Activated naive CD8-positive, alpha-beta T cell treated with anti-CD3 and anti-CD28 coated beads, Interleukin-2, amount 10 ng/mL, durations not matched to agents 7 days and 5 days (primary cell): ENCODE measurements at regions not wholly inside any gene's neighbourhood (a gene's known extent, or its start where the extent isn't known, plus 50 kb on each side); places are given as distances from the start of the nearest gene placed in this dataset.
"Not testable (repeated sequence)": the region's sequence is repeated elsewhere in the genome, so short reads cannot be mapped to it uniquely, and the experiment has no call there.

Source experiments
- ATAC-seq: fragments of 150-1000 bp; cut with Tn5 transposase; one replicate; pipeline ENCODE4 v1.10.0; 2021; ENCODE audit warnings: low read depth, moderate library complexity
- POLR2A ChIA-PET: fragments of 350-600 bp; sonication (Branson Sonifier 250); formaldehyde crosslinking; loops from one replicate; lab custom pipeline; 2021; ENCODE audit warnings: antibody characterized with exemption; lab: Charles Lee
- DNase-seq: peaks from one replicate; pipeline ENCODE4 v3.0.0; 2021
- H3K27ac Mint-ChIP-seq: one replicate; pipeline ENCODE4 v1.8.0; 2022; ENCODE audit warnings: mild to moderate bottlenecking, mixed read lengths
- H3K27me3 Mint-ChIP-seq: one replicate; pipeline ENCODE4 v1.8.0; 2022; ENCODE audit warnings: mild to moderate bottlenecking, moderate library complexity, mixed read lengths
- H3K36me3 Mint-ChIP-seq: one replicate; pipeline ENCODE4 v1.8.0; 2021; ENCODE audit warnings: mild to moderate bottlenecking, mixed read lengths
- H3K4me1 Mint-ChIP-seq: one replicate; pipeline ENCODE4 v1.8.0; 2021; ENCODE audit warnings: mixed read lengths
- H3K4me3 Mint-ChIP-seq: one replicate; pipeline ENCODE4 v1.8.0; 2022; ENCODE audit warnings: mild to moderate bottlenecking, moderate library complexity, mixed read lengths
- H3K9me3 Mint-ChIP-seq: one replicate; pipeline ENCODE4 v1.8.0; 2021; ENCODE audit warnings: mixed read lengths

- Mint-ChIP-seq H3K4me1 (no peaks in the 10 kb centered on the region), H3K27ac (no peak overlapping the region), H3K36me3 (no peaks in the 10 kb centered on the region), H3K4me3 (no peak overlapping the region), H3K27me3 (no peaks in the 10 kb centered on the region), H3K9me3 (peaks cover 5% of the 10 kb centered on the region)
- ATAC-seq (no peak), DNase-seq (no peak)
- POLR2A ChIA-PET = no interaction called here
Measured at GRCh38 chr6:78511009-78511408, 356.3 kb upstream of the IRAK1BP1 start.

DNA sequence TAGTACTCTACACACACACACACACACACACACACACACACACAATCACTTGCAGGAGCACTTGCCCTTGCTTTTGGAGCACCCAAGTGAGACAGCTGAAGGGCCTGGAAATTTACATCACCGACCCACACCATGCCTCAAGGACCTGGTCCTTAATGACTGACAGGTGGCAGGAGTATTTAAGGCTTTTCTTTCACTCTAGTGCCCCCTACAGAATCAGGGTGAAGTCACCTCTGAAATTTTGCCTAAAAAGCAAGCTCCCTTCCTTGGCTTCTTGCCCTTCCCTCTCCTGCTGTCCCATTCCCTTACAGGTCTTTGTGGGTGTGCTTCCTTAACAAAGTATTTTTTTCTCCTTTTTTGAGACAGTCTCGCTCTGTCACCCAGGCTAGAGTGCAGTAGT lies 353.5 kb upstream of the IRAK1BP1 start:
- Mint-ChIP-seq H3K27ac (no peak overlapping the region), H3K27me3 (no peaks in the 10 kb centered on the region), H3K9me3 (peaks cover 1% of the 10 kb centered on the region), H3K4me3 (no peak overlapping the region), H3K36me3 (no peaks in the 10 kb centered on the region), H3K4me1 (no peaks in the 10 kb centered on the region)
- POLR2A ChIA-PET = no interaction called here
- ATAC-seq (no peak), DNase-seq (no peak)

- H3K27me3 Mint-ChIP-seq = no peaks in the 10 kb centered on the region
- ATAC-seq = no peak
- DNase-seq = no peak
- peaks cover 1% of the 10 kb centered on the region for H3K9me3 Mint-ChIP-seq
- no peak overlapping the region for H3K27ac Mint-ChIP-seq
- POLR2A ChIA-PET = no interaction called here
- no peak overlapping the region for H3K4me3 Mint-ChIP-seq
- H3K36me3 Mint-ChIP-seq = no peaks in the 10 kb centered on the region
- H3K4me1 Mint-ChIP-seq = no peaks in the 10 kb centered on the region
Measured at GRCh38 chr6:78515271-78515670, 352.1 kb upstream of the IRAK1BP1 start.

DNA sequence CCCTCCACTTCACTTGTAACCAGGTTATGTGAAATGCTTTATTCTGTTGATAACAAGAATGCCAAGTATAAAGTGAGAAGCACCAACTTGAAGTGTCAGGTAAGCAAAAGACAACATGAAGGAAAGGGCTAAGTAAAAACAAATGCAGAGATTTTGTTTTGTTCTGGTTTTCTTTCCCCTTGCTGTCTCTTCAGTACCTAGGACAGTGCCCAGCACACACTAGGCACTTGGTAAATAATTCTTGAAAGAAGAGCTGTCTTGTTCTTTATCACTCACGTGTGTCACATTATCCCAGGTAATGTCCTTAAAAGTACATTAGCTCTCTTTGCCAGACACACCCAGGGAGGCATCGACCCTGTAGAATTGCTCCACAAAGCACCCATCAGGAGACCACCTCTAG lies 350.0 kb upstream of the IRAK1BP1 start:
- no peaks in the 10 kb centered on the region for H3K36me3 Mint-ChIP-seq
- H3K9me3 Mint-ChIP-seq = no peaks in the 10 kb centered on the region
- POLR2A ChIA-PET = no interaction called here
- H3K27ac Mint-ChIP-seq = no peak overlapping the region
- ATAC-seq = no peak
- H3K27me3 Mint-ChIP-seq = no peaks in the 10 kb centered on the region
- no peak overlapping the region for H3K4me3 Mint-ChIP-seq
- DNase-seq = no peak
- H3K4me1 Mint-ChIP-seq = no peaks in the 10 kb centered on the region

GRCh38 chr6:78523622-78524021 lies 343.7 kb upstream of the IRAK1BP1 start:
- no peak for ATAC-seq
- Mint-ChIP-seq H3K27ac (no peak overlapping the region), H3K9me3 (no peaks in the 10 kb centered on the region), H3K4me3 (no peak overlapping the region), H3K4me1 (no peaks in the 10 kb centered on the region), H3K36me3 (no peaks in the 10 kb centered on the region), H3K27me3 (no peaks in the 10 kb centered on the region)
- POLR2A ChIA-PET = no interaction called here
- no peak for DNase-seq

- Mint-ChIP-seq H3K27ac (no peak overlapping the region), H3K36me3 (no peaks in the 10 kb centered on the region), H3K9me3 (no peaks in the 10 kb centered on the region), H3K4me1 (no peaks in the 10 kb centered on the region), H3K4me3 (no peak overlapping the region), H3K27me3 (no peaks in the 10 kb centered on the region)
- POLR2A ChIA-PET = no interaction called here
- ATAC-seq = no peak
- DNase-seq = no peak
Measured at GRCh38 chr6:78525976-78526375, 341.4 kb upstream of the IRAK1BP1 start.

- Mint-ChIP-seq H3K4me3 (no peak overlapping the region), H3K27ac (no peak overlapping the region), H3K27me3 (no peaks in the 10 kb centered on the region), H3K36me3 (no peaks in the 10 kb centered on the region), H3K9me3 (no peaks in the 10 kb centered on the region), H3K4me1 (no peaks in the 10 kb centered on the region)
- ATAC-seq (no peak), DNase-seq (no peak)
- POLR2A ChIA-PET = no interaction called here
Measured at GRCh38 chr6:78526432-78526831, 340.9 kb upstream of the IRAK1BP1 start.

- no peaks in the 10 kb centered on the region for H3K36me3 Mint-ChIP-seq
- no peaks in the 10 kb centered on the region for H3K4me1 Mint-ChIP-seq
- no peaks in the 10 kb centered on the region for H3K27me3 Mint-ChIP-seq
- DNase-seq (no peak), ATAC-seq (no peak)
- no peaks in the 10 kb centered on the region for H3K9me3 Mint-ChIP-seq
- H3K27ac Mint-ChIP-seq = no peak overlapping the region
- H3K4me3 Mint-ChIP-seq = no peak overlapping the region
- POLR2A ChIA-PET = no interaction called here
Measured at GRCh38 chr6:78528926-78529325, 338.4 kb upstream of the IRAK1BP1 start.

- H3K4me1 Mint-ChIP-seq = no peaks in the 10 kb centered on the region
- DNase-seq (no peak), ATAC-seq (no peak)
- no peaks in the 10 kb centered on the region for H3K9me3 Mint-ChIP-seq
- POLR2A ChIA-PET = no interaction called here
- H3K27me3 Mint-ChIP-seq = no peaks in the 10 kb centered on the region
- no peak overlapping the region for H3K27ac Mint-ChIP-seq
- H3K36me3 Mint-ChIP-seq = no peaks in the 10 kb centered on the region
- H3K4me3 Mint-ChIP-seq = no peak overlapping the region
Measured at GRCh38 chr6:78530208-78530607, 337.1 kb upstream of the IRAK1BP1 start.

- H3K4me1 Mint-ChIP-seq = no peaks in the 10 kb centered on the region
- no peak overlapping the region for H3K4me3 Mint-ChIP-seq
- POLR2A ChIA-PET = no interaction called here
- DNase-seq (no peak), ATAC-seq (no peak)
- no peaks in the 10 kb centered on the region for H3K36me3 Mint-ChIP-seq
- H3K27me3 Mint-ChIP-seq = no peaks in the 10 kb centered on the region
- no peaks in the 10 kb centered on the region for H3K9me3 Mint-ChIP-seq
- H3K27ac Mint-ChIP-seq = no peak overlapping the region
Measured at GRCh38 chr6:78533426-78533825, 333.9 kb upstream of the IRAK1BP1 start.

- no peaks in the 10 kb centered on the region for H3K36me3 Mint-ChIP-seq
- DNase-seq (no peak), ATAC-seq (no peak)
Measured at GRCh38 chr6:78533876-78534275, 333.5 kb upstream of the IRAK1BP1 start.

GRCh38 chr6:78538002-78538401 lies 329.3 kb upstream of the IRAK1BP1 start:
- H3K27me3 Mint-ChIP-seq = no peaks in the 10 kb centered on the region
- H3K4me3 Mint-ChIP-seq = no peak overlapping the region
- no peaks in the 10 kb centered on the region for H3K4me1 Mint-ChIP-seq
- DNase-seq = no peak
- no peak for ATAC-seq
- POLR2A ChIA-PET = no interaction called here
- no peaks in the 10 kb centered on the region for H3K36me3 Mint-ChIP-seq
- H3K27ac Mint-ChIP-seq = no peak overlapping the region
- no peaks in the 10 kb centered on the region for H3K9me3 Mint-ChIP-seq

More at GRCh38 chr6:78533876-78534275, 333.5 kb upstream of the IRAK1BP1 start:
- Mint-ChIP-seq H3K4me3 (no peak overlapping the region), H3K9me3 (no peaks in the 10 kb centered on the region), H3K27ac (no peak overlapping the region), H3K4me1 (no peaks in the 10 kb centered on the region), H3K27me3 (no peaks in the 10 kb centered on the region)
- POLR2A ChIA-PET = no interaction called here

DNA sequence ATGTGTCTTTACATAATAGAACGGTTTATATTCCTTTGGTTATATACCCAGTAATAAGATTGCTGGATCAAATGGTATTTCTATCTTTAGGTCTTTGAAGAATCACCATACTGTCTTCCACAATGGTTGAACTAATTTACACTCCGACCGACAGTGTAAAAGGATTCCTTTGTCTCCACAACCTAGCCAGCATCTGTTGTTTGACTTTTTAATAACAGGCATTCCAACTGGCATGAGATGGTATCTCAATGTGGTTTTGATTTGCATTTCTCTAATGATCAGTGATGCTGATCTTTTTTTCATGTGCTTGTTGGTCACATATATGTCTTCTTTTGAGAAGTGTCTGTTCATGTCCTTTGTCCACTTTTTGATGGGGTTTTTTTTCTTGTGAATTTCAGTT lies 319.7 kb upstream of the IRAK1BP1 start:
- POLR2A ChIA-PET, DNase-seq, ATAC-seq, H3K27ac Mint-ChIP-seq, H3K9me3 Mint-ChIP-seq, H3K27me3 Mint-ChIP-seq, H3K4me3 Mint-ChIP-seq, H3K36me3 Mint-ChIP-seq, H3K4me1 Mint-ChIP-seq: not testable (repeated sequence)

GRCh38 chr6:78551361-78551760 lies 316.0 kb upstream of the IRAK1BP1 start:
- DNase-seq (no peak), ATAC-seq (no peak)
- Mint-ChIP-seq H3K27ac (no peak overlapping the region), H3K4me1 (no peaks in the 10 kb centered on the region), H3K27me3 (no peaks in the 10 kb centered on the region), H3K36me3 (no peaks in the 10 kb centered on the region), H3K9me3 (peaks cover 3% of the 10 kb centered on the region), H3K4me3 (no peak overlapping the region)
- POLR2A ChIA-PET = no interaction called here

- peaks cover 3% of the 10 kb centered on the region for H3K9me3 Mint-ChIP-seq
- ATAC-seq (no peak), DNase-seq (no peak)
- H3K36me3 Mint-ChIP-seq = no peaks in the 10 kb centered on the region
- no peaks in the 10 kb centered on the region for H3K27me3 Mint-ChIP-seq
- H3K4me1 Mint-ChIP-seq = no peaks in the 10 kb centered on the region
- POLR2A ChIA-PET = no interaction called here
- no peak overlapping the region for H3K4me3 Mint-ChIP-seq
- H3K27ac Mint-ChIP-seq = no peak overlapping the region
Measured at GRCh38 chr6:78552435-78552834, 314.9 kb upstream of the IRAK1BP1 start.
